Activated T-helper 1 cell treated with anti-CD3 and anti-CD28 coated beads, Interleukin-12 subunit alpha, Interleukin-12 subunit beta, Interleukin-2, Interleukin-4 antibody, amounts not matched to agents 30 ng/mL and 10 ng/mL and 1 ng/mL, durations not matched to agents 14 hours and 24 hours and 36 hours (primary cell): ENCODE measurements at regions not wholly inside any gene's neighbourhood (a gene's known extent, or its start where the extent isn't known, plus 50 kb on each side); places are given as distances from the start of the nearest gene placed in this dataset.

ENCODE experiments used
- DNase-seq: peaks from one replicate; pipeline ENCODE4 v3.0.0; 2021; ENCODE audit warnings: low spot score
- H3K27ac Mint-ChIP-seq: one replicate; pipeline ENCODE4 v1.8.0; 2021; ENCODE audit warnings: mild to moderate bottlenecking, mixed read lengths
- H3K27me3 Mint-ChIP-seq: one replicate; pipeline ENCODE4 v1.8.0; 2022; ENCODE audit warnings: mild to moderate bottlenecking, moderate library complexity, mixed read lengths; ENCODE audit not compliant: insufficient read depth
- H3K36me3 Mint-ChIP-seq: one replicate; pipeline ENCODE4 v1.8.0; 2021; ENCODE audit warnings: low read depth, mixed read lengths
- H3K4me1 Mint-ChIP-seq: one replicate; pipeline ENCODE4 v1.8.0; 2021; ENCODE audit warnings: low read depth, mixed read lengths
- H3K4me3 Mint-ChIP-seq: one replicate; pipeline ENCODE4 v1.8.0; 2021; ENCODE audit warnings: mild to moderate bottlenecking, moderate library complexity, mixed read lengths
- H3K9me3 Mint-ChIP-seq: one replicate; pipeline ENCODE4 v1.8.0; 2021; ENCODE audit warnings: mixed read lengths
- intact Hi-C: fragments of 100-400 bp; cut with micrococcal nuclease; formaldehyde crosslinking; loops from one replicate; pipeline ENCODE4 v1.15.1; 2024

GRCh38 chr1:114328361-114328904 is 174.8 kb upstream of the SYT6 start:
- DNase-seq = no peak
- H3K27me3 Mint-ChIP-seq = peaks cover 8% of the 10 kb centered on the region
- H3K4me3 Mint-ChIP-seq = no peak overlapping the region
- H3K4me1 Mint-ChIP-seq = peaks cover 26% of the 10 kb centered on the region
- H3K9me3 Mint-ChIP-seq = no peaks in the 10 kb centered on the region
- no peak overlapping the region for H3K27ac Mint-ChIP-seq
- intact Hi-C loops = no loop called here
- no peaks in the 10 kb centered on the region for H3K36me3 Mint-ChIP-seq

GRCh38 chr1:114324662-114324965 is 170.9 kb upstream of the SYT6 start:
- Mint-ChIP-seq H3K27me3 (peaks cover 7% of the 10 kb centered on the region), H3K4me3 (no peak overlapping the region), H3K9me3 (no peaks in the 10 kb centered on the region), H3K36me3 (no peaks in the 10 kb centered on the region), H3K27ac (no peak overlapping the region), H3K4me1 (no peaks in the 10 kb centered on the region)
- intact Hi-C loops = no loop called here
- DNase-seq = no peak

- no peak for DNase-seq
- no peak overlapping the region for H3K4me3 Mint-ChIP-seq
- H3K4me1 Mint-ChIP-seq = no peaks in the 10 kb centered on the region
- peaks cover 7% of the 10 kb centered on the region for H3K27me3 Mint-ChIP-seq
- intact Hi-C loops = no loop called here
- H3K9me3 Mint-ChIP-seq = no peaks in the 10 kb centered on the region
- H3K36me3 Mint-ChIP-seq = no peaks in the 10 kb centered on the region
- no peak overlapping the region for H3K27ac Mint-ChIP-seq
Observed at GRCh38 chr1:114323959-114324661, 170.4 kb upstream of the SYT6 start.

- Mint-ChIP-seq H3K27ac (no peak overlapping the region), H3K4me1 (no peaks in the 10 kb centered on the region), H3K36me3 (no peaks in the 10 kb centered on the region), H3K27me3 (peaks cover 5% of the 10 kb centered on the region), H3K4me3 (no peak overlapping the region), H3K9me3 (no peaks in the 10 kb centered on the region)
- intact Hi-C loops = no loop called here
- no peak for DNase-seq
Observed at GRCh38 chr1:114322734-114323133, 169.1 kb upstream of the SYT6 start.

GRCh38 chr1:114322207-114322606 is 168.5 kb upstream of the SYT6 start:
- H3K27ac Mint-ChIP-seq = no peak overlapping the region
- peaks cover 9% of the 10 kb centered on the region for H3K27me3 Mint-ChIP-seq
- H3K4me3 Mint-ChIP-seq = no peak overlapping the region
- H3K9me3 Mint-ChIP-seq = no peaks in the 10 kb centered on the region
- no peak for DNase-seq
- intact Hi-C loops = no loop called here
- no peaks in the 10 kb centered on the region for H3K36me3 Mint-ChIP-seq
- H3K4me1 Mint-ChIP-seq = no peaks in the 10 kb centered on the region

- Mint-ChIP-seq H3K27me3 (peaks cover 9% of the 10 kb centered on the region), H3K27ac (no peak overlapping the region), H3K9me3 (no peaks in the 10 kb centered on the region), H3K4me1 (no peaks in the 10 kb centered on the region), H3K36me3 (no peaks in the 10 kb centered on the region), H3K4me3 (no peak overlapping the region)
- no peak for DNase-seq
- intact Hi-C loops = no loop called here
Observed at GRCh38 chr1:114320586-114320985, 166.9 kb upstream of the SYT6 start.

GRCh38 chr1:114319418-114319817 is 165.7 kb upstream of the SYT6 start:
- Mint-ChIP-seq H3K27me3 (peaks cover 8% of the 10 kb centered on the region), H3K36me3 (no peaks in the 10 kb centered on the region), H3K9me3 (no peaks in the 10 kb centered on the region), H3K4me1 (no peaks in the 10 kb centered on the region), H3K4me3 (no peak overlapping the region), H3K27ac (no peak overlapping the region)
- intact Hi-C loops = no loop called here
- no peak for DNase-seq

- Mint-ChIP-seq H3K27ac (no peak overlapping the region), H3K4me3 (no peak overlapping the region), H3K4me1 (no peaks in the 10 kb centered on the region), H3K9me3 (no peaks in the 10 kb centered on the region), H3K36me3 (no peaks in the 10 kb centered on the region), H3K27me3 (peaks cover 8% of the 10 kb centered on the region)
- no peak for DNase-seq
- intact Hi-C loops = no loop called here
Observed at GRCh38 chr1:114318961-114319360, 165.3 kb upstream of the SYT6 start.

- no peaks in the 10 kb centered on the region for H3K9me3 Mint-ChIP-seq
- H3K27me3 Mint-ChIP-seq = peaks cover 10% of the 10 kb centered on the region
- H3K4me3 Mint-ChIP-seq = no peak overlapping the region
- DNase-seq = no peak
- no peaks in the 10 kb centered on the region for H3K4me1 Mint-ChIP-seq
- intact Hi-C loops = no loop called here
- no peak overlapping the region for H3K27ac Mint-ChIP-seq
- H3K36me3 Mint-ChIP-seq = no peaks in the 10 kb centered on the region
Observed at GRCh38 chr1:114316204-114316603, 162.5 kb upstream of the SYT6 start.

- no peaks in the 10 kb centered on the region for H3K36me3 Mint-ChIP-seq
- no peak overlapping the region for H3K27ac Mint-ChIP-seq
- intact Hi-C loops = no loop called here
- H3K4me3 Mint-ChIP-seq = no peak overlapping the region
- no peaks in the 10 kb centered on the region for H3K4me1 Mint-ChIP-seq
- H3K27me3 Mint-ChIP-seq = peaks cover 10% of the 10 kb centered on the region
- DNase-seq = no peak
- no peaks in the 10 kb centered on the region for H3K9me3 Mint-ChIP-seq
Observed at GRCh38 chr1:114315631-114316030, 162.0 kb upstream of the SYT6 start.

- H3K9me3 Mint-ChIP-seq = no peaks in the 10 kb centered on the region
- H3K4me3 Mint-ChIP-seq = no peak overlapping the region
- H3K4me1 Mint-ChIP-seq = no peaks in the 10 kb centered on the region
- DNase-seq = no peak
- H3K27me3 Mint-ChIP-seq = peaks cover 8% of the 10 kb centered on the region
- intact Hi-C loops = no loop called here
- H3K36me3 Mint-ChIP-seq = no peaks in the 10 kb centered on the region
- H3K27ac Mint-ChIP-seq = no peak overlapping the region
Observed at GRCh38 chr1:114314576-114314975, 160.9 kb upstream of the SYT6 start.

GRCh38 chr1:114314098-114314497 is 160.4 kb upstream of the SYT6 start:
- Mint-ChIP-seq H3K4me3 (no peak overlapping the region), H3K9me3 (no peaks in the 10 kb centered on the region), H3K27ac (no peak overlapping the region), H3K27me3 (peaks cover 8% of the 10 kb centered on the region), H3K4me1 (no peaks in the 10 kb centered on the region), H3K36me3 (no peaks in the 10 kb centered on the region)
- DNase-seq = no peak
- intact Hi-C loops = no loop called here

GRCh38 chr1:114310695-114311271 is 157.1 kb upstream of the SYT6 start:
- H3K27me3 Mint-ChIP-seq = peaks cover 2% of the 10 kb centered on the region
- H3K4me3 Mint-ChIP-seq = no peak overlapping the region
- no peaks in the 10 kb centered on the region for H3K4me1 Mint-ChIP-seq
- DNase-seq = no peak
- no peaks in the 10 kb centered on the region for H3K36me3 Mint-ChIP-seq
- H3K27ac Mint-ChIP-seq = no peak overlapping the region
- intact Hi-C loops = no loop called here
- no peaks in the 10 kb centered on the region for H3K9me3 Mint-ChIP-seq

- intact Hi-C loops = no loop called here
- H3K27ac Mint-ChIP-seq = no peak overlapping the region
- H3K36me3 Mint-ChIP-seq = no peaks in the 10 kb centered on the region
Observed at GRCh38 chr1:114302821-114303220, 149.2 kb upstream of the SYT6 start.

More at GRCh38 chr1:114302821-114303220, 149.2 kb upstream of the SYT6 start:
- H3K4me3 Mint-ChIP-seq = no peak overlapping the region
- H3K9me3 Mint-ChIP-seq = no peaks in the 10 kb centered on the region
- H3K4me1 Mint-ChIP-seq = no peaks in the 10 kb centered on the region
- peaks cover 6% of the 10 kb centered on the region for H3K27me3 Mint-ChIP-seq
- DNase-seq = no peak
